Progenitor cell of endocrine pancreas (in vitro differentiated cells): ENCODE measurements at regions not wholly inside any gene's neighbourhood (a gene's known extent, or its start where the extent isn't known, plus 50 kb on each side); places are given as distances from the start of the nearest gene placed in this dataset.

Experiments used
- DNase-seq: peaks from one replicate; pipeline ENCODE4 v3.0.0; 2021; ENCODE audit warnings: low spot score; ENCODE audit not compliant: unreplicated experiment
- H3K27ac Mint-ChIP-seq: 2 replicates; pipeline ENCODE4 v1.8.0; 2021; ENCODE audit warnings: mild to moderate bottlenecking, moderate library complexity, mixed read lengths
- H3K27me3 Mint-ChIP-seq: 2 replicates; pipeline ENCODE4 v1.8.0; 2021; ENCODE audit warnings: mixed read lengths
- H3K36me3 Mint-ChIP-seq: 2 replicates; pipeline ENCODE4 v1.8.0; 2022; ENCODE audit warnings: mixed read lengths; ENCODE audit not compliant: insufficient read depth
- H3K4me1 Mint-ChIP-seq: 2 replicates; pipeline ENCODE4 v1.8.0; 2021; ENCODE audit warnings: low read depth, mixed read lengths
- H3K4me3 Mint-ChIP-seq: 2 replicates; pipeline ENCODE4 v1.8.0; 2021; ENCODE audit warnings: low read depth, mild to moderate bottlenecking, moderate library complexity, mixed read lengths
- H3K9me3 Mint-ChIP-seq: 2 replicates; pipeline ENCODE4 v1.8.0; 2021; ENCODE audit warnings: low read depth, mixed read lengths
- TF ChIP-seq, protein P1 (sequence below): fragments of 200-600 bp; sonication (generic); IDR thresholded peaks from one replicate; pipeline ENCODE4 v1.5.0; 2021; ENCODE audit warnings: antibody characterized with exemption, mild to moderate bottlenecking; ENCODE audit not compliant: unreplicated experiment

- H3K9me3 Mint-ChIP-seq = peaks cover 8% of the 10 kb centered on the region
- H3K27ac Mint-ChIP-seq = no peak overlapping the region
- no peaks in the 10 kb centered on the region for H3K4me1 Mint-ChIP-seq
- TF ChIP-seq, protein P1, sequence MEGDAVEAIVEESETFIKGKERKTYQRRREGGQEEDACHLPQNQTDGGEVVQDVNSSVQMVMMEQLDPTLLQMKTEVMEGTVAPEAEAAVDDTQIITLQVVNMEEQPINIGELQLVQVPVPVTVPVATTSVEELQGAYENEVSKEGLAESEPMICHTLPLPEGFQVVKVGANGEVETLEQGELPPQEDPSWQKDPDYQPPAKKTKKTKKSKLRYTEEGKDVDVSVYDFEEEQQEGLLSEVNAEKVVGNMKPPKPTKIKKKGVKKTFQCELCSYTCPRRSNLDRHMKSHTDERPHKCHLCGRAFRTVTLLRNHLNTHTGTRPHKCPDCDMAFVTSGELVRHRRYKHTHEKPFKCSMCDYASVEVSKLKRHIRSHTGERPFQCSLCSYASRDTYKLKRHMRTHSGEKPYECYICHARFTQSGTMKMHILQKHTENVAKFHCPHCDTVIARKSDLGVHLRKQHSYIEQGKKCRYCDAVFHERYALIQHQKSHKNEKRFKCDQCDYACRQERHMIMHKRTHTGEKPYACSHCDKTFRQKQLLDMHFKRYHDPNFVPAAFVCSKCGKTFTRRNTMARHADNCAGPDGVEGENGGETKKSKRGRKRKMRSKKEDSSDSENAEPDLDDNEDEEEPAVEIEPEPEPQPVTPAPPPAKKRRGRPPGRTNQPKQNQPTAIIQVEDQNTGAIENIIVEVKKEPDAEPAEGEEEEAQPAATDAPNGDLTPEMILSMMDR = no peak
- DNase-seq = no peak
- peaks cover 48% of the 10 kb centered on the region for H3K27me3 Mint-ChIP-seq
- no peak overlapping the region for H3K4me3 Mint-ChIP-seq
- H3K36me3 Mint-ChIP-seq = no peaks in the 10 kb centered on the region
Measured at GRCh38 chr2:106629981-106630380, 142.8 kb downstream of the CD8B2 start.

- Mint-ChIP-seq H3K9me3 (peaks cover 8% of the 10 kb centered on the region), H3K4me1 (no peaks in the 10 kb centered on the region), H3K4me3 (no peak overlapping the region), H3K27me3 (peaks cover 53% of the 10 kb centered on the region), H3K36me3 (no peaks in the 10 kb centered on the region), H3K27ac (no peak overlapping the region)
- no peak for DNase-seq
- TF ChIP-seq, protein P1 = no peak
Measured at GRCh38 chr2:106631281-106631680, 144.1 kb downstream of the CD8B2 start.

- Mint-ChIP-seq H3K27me3 (peaks cover 72% of the 10 kb centered on the region), H3K9me3 (no peaks in the 10 kb centered on the region), H3K4me1 (peaks cover 14% of the 10 kb centered on the region), H3K27ac (no peak overlapping the region), H3K36me3 (no peaks in the 10 kb centered on the region), H3K4me3 (no peak overlapping the region)
- TF ChIP-seq, protein P1 = peak; percentile 66
- DNase-seq = no peak
Measured at GRCh38 chr2:106638043-106638442, 150.9 kb downstream of the CD8B2 start.

GRCh38 chr2:106638580-106638979 is 151.4 kb downstream of the CD8B2 start:
- H3K36me3 Mint-ChIP-seq = no peaks in the 10 kb centered on the region
- TF ChIP-seq, protein P1 = no peak
- peaks cover 67% of the 10 kb centered on the region for H3K27me3 Mint-ChIP-seq
- no peaks in the 10 kb centered on the region for H3K9me3 Mint-ChIP-seq
- DNase-seq = no peak
- H3K4me1 Mint-ChIP-seq = peaks cover 14% of the 10 kb centered on the region
- no peak overlapping the region for H3K27ac Mint-ChIP-seq
- no peak overlapping the region for H3K4me3 Mint-ChIP-seq

GRCh38 chr2:106642679-106643078 is 155.5 kb downstream of the CD8B2 start:
- H3K36me3 Mint-ChIP-seq = no peaks in the 10 kb centered on the region

More at GRCh38 chr2:106642679-106643078, 155.5 kb downstream of the CD8B2 start:
- no peak overlapping the region for H3K27ac Mint-ChIP-seq
- H3K27me3 Mint-ChIP-seq = peaks cover 63% of the 10 kb centered on the region
- TF ChIP-seq, protein P1 = no peak
- DNase-seq = no peak
- H3K9me3 Mint-ChIP-seq = no peaks in the 10 kb centered on the region
- H3K4me1 Mint-ChIP-seq = peaks cover 14% of the 10 kb centered on the region
- no peak overlapping the region for H3K4me3 Mint-ChIP-seq
